BE2C (cell line): ENCODE measurements at regions not wholly inside any gene's neighbourhood (a gene's known extent, or its start where the extent isn't known, plus 50 kb on each side); places are given as distances from the start of the nearest gene placed in this dataset.
"Not testable (repeated sequence)": the region's sequence is repeated elsewhere in the genome, so short reads cannot be mapped to it uniquely, and the experiment has no call there.

Source experiments
- DNase-seq: peaks from one replicate; pipeline ENCODE4 v3.0.0-alpha.2; 2020
- H3K27me3 ChIP-seq: fragments of 250-450 bp; sonication (Bioruptor Pico); 2 replicates; pipeline ENCODE4 v1.5.1; 2020; ENCODE audit warnings: mild to moderate bottlenecking
- H3K36me3 ChIP-seq: fragments of 250-450 bp; sonication (Bioruptor Pico); 2 replicates; pipeline ENCODE4 v1.5.1; 2020; ENCODE audit warnings: mild to moderate bottlenecking
- H3K4me1 ChIP-seq: fragments of 250-450 bp; sonication (Bioruptor Pico); 2 replicates; pipeline ENCODE4 v1.5.1; 2020
- H3K4me3 ChIP-seq: 2 replicates; pipeline ENCODE4 v1.5.1; 2011; ENCODE audit warnings: low read depth, low read length
- H3K9me3 ChIP-seq: fragments of 250-450 bp; sonication (Bioruptor Pico); 2 replicates; pipeline ENCODE4 v1.5.1; 2020
- TF ChIP-seq, protein P1 (sequence below): IDR thresholded peaks from 2 replicates; pipeline ENCODE4 v1.5.1; 2012; ENCODE audit warnings: mild to moderate bottlenecking, low read depth, low read length

DNA sequence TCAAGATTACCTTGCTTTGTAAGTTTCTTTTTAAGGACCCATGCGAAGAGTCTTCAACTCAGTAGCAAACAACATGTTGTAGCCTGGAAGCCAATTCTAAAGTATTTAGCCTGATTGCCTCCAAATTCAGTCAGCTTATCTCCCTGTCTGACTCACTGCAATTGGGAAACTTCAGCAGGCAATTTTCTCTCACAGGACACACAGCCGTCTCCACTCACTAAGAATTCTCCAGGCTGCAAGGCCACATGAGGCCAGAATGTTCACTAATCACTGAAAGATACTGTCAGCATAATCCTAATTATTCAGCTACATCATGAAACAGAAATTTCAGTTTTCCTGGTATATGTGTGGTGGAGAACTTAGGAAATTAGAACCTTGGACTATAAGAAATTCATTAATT is 78.1 kb upstream of the PDE1A start:
- DNase-seq: no peak
- no peaks in the 10 kb centered on the region for H3K27me3 ChIP-seq
- H3K4me1 ChIP-seq: no peaks in the 10 kb centered on the region
- no peaks in the 10 kb centered on the region for H3K36me3 ChIP-seq
- no peak overlapping the region for H3K4me3 ChIP-seq
- TF ChIP-seq, protein P1, sequence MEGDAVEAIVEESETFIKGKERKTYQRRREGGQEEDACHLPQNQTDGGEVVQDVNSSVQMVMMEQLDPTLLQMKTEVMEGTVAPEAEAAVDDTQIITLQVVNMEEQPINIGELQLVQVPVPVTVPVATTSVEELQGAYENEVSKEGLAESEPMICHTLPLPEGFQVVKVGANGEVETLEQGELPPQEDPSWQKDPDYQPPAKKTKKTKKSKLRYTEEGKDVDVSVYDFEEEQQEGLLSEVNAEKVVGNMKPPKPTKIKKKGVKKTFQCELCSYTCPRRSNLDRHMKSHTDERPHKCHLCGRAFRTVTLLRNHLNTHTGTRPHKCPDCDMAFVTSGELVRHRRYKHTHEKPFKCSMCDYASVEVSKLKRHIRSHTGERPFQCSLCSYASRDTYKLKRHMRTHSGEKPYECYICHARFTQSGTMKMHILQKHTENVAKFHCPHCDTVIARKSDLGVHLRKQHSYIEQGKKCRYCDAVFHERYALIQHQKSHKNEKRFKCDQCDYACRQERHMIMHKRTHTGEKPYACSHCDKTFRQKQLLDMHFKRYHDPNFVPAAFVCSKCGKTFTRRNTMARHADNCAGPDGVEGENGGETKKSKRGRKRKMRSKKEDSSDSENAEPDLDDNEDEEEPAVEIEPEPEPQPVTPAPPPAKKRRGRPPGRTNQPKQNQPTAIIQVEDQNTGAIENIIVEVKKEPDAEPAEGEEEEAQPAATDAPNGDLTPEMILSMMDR: no peak
- no peaks in the 10 kb centered on the region for H3K9me3 ChIP-seq

DNA sequence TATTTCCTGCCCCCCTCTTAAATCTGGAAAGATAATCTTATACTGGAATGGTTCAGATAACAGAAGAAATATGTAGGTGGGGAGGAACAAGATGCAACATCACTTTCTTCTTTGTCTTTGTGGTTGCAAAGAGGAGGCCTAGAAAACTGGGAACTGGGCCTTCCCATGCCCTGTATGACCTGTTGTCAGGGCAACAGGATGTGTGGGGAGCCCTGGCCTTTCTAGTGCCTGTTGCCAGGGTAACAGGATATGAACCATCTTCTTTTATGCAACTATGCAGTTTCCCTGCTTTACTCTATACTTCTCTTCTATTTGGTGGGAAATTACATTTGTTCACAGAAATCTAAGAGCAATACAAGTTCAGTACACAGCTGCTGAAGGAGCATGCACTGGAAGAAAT is 79.8 kb upstream of the PDE1A start:
- DNase-seq: no peak
- H3K4me3 ChIP-seq: no peak overlapping the region
- no peaks in the 10 kb centered on the region for H3K27me3 ChIP-seq
- H3K9me3 ChIP-seq: no peaks in the 10 kb centered on the region
- TF ChIP-seq, protein P1: no peak
- H3K36me3 ChIP-seq: no peaks in the 10 kb centered on the region
- no peaks in the 10 kb centered on the region for H3K4me1 ChIP-seq

DNA sequence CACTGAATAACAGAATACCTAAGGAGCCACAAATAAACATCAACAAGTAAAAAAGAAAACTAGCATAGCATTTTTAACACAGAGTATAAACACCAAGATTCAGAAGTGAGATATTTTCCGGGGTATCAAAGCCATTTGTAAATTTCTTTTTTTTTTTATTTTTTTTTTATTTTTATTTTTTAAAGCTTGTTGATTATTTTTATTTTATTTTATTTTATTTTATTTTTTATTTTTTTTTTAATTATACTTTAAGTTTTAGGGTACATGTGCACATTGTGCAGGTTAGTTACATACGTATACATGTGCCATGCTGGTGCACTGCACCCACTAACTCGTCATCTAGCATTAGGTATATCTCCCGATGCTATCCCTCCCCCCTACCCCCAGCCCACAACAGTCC is 81.7 kb upstream of the PDE1A start:
- not testable (repeated sequence) for H3K4me3 ChIP-seq, H3K36me3 ChIP-seq, H3K9me3 ChIP-seq, DNase-seq, H3K27me3 ChIP-seq, H3K4me1 ChIP-seq

DNA sequence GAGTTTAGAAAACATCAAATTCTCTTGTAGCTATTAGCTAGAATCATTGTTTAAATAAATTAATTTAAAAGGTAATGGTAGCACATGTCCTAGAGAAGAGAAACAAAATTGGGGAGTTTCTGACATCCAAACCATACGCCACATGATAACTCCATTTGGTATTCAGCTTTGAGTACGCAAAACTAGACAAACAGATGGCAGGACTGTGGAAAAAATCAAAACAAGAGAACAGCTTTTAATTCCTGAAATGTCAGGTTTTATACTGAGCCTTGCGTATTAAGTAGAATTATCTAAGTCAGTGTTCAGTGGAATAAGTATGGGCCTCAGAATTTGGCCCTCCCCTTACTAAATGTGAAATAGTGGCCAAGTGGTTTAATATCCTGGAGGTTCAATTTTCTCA is 82.4 kb upstream of the PDE1A start:
- Histone ChIP-seq H3K9me3 (no peaks in the 10 kb centered on the region), H3K36me3 (no peaks in the 10 kb centered on the region), H3K4me3 (no peak overlapping the region), H3K4me1 (no peaks in the 10 kb centered on the region), H3K27me3 (no peaks in the 10 kb centered on the region)
- TF ChIP-seq, protein P1: no peak
- no peak for DNase-seq

DNA sequence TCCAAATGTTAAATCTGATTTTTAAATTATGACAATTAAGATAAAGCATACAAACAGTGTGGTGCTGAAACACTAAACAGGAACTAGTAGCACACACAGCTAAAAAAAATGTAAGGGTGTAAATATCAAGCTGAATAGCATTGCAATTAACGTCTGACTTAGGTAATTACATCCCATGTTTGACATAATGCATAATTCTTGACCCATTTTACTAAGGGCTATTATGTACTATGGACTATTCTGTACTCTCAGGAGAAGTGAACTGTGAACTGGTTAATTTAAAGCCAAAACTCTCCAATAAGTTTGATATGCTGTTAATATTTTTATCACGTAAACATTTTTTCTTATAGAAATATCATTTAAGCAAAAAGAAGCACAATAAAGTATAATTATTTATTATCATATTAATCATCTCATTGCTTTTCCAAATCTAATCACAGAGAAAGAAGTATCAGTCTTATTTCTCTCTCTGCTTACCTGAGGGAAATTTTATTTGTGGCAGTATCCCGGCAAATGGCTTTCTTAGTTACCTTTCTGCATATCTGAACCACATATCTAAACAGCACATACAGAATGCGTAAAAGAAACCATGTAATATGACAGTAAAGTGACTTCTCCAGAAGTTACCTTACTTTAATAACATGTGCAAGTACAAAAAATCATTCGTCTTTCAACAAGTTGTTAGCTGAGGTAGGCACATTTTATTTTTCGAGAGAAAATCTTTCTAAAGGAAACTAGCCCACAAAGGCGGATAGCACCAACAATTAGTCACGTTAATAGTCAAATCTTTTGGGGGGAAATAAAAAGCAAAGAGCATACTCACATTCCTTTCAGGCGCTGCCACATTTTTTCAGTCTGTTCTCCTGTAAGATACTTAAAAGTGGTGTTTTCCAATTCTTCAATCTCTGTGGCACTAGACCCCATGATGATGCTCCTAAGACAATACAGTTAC is 94.9 kb upstream of the PDE1A start:
- TF ChIP-seq, protein P1: no peak

DNA sequence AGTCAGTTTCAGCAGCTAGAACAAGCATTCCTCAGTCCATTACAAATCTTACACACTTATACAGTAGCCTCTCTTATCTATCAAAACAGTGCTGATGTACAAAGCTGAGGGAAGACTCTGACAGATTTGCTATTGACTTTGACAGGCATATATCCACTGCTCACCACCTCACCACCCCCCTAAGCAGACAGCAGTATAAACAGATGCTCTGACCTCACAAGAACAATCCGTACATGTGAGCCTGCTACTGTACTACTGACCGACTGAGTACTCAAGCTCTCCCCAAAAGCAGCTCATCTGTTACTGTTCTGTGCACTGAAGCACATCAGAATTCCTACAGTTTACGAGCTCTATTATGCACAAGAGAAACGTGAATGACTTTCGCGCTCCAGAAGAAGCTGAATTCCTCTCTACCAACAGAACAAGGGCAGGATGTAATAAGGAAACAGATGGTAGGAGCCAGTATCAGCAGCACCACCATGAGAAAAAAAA is 95.6 kb upstream of the PDE1A start:
- Histone ChIP-seq H3K9me3 (no peaks in the 10 kb centered on the region), H3K27me3 (no peaks in the 10 kb centered on the region), H3K4me3 (no peak overlapping the region), H3K4me1 (no peaks in the 10 kb centered on the region), H3K36me3 (no peaks in the 10 kb centered on the region)
- no peak for DNase-seq
- TF ChIP-seq, protein P1: no peak

More for the DNA sequence above, 94.9 kb upstream of the PDE1A start:
- Histone ChIP-seq H3K4me3 (no peak overlapping the region), H3K4me1 (no peaks in the 10 kb centered on the region), H3K9me3 (no peaks in the 10 kb centered on the region), H3K36me3 (no peaks in the 10 kb centered on the region), H3K27me3 (no peaks in the 10 kb centered on the region)
- no peak for DNase-seq
